ENCODE measurements at regions not wholly inside any gene's neighbourhood (a gene's known extent, or its start where the extent isn't known, plus 50 kb on each side); places are given as distances from the start of the nearest gene placed in this dataset.

DNA sequence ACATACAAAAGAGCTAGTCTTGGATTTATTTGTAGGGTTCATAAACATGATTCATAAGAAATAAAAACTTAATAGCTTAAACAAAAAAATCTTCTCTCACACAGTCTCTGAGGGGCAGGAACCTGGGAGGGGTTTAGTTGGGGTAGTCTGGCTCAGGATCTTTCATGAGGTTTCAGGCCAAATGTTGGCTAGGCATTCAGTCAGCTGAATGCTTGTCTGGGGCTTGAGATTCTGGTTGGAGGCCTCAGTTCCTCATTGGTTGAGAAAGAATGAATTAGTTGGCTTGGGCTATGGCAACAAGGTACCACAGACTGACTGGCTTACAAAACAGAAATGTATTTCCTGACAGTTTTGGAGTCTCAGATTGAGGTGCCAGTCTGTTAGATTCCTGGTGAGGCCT is 74.3 kb downstream of the ANKRD7 start:
- TF ChIP-seq, protein P1, sequence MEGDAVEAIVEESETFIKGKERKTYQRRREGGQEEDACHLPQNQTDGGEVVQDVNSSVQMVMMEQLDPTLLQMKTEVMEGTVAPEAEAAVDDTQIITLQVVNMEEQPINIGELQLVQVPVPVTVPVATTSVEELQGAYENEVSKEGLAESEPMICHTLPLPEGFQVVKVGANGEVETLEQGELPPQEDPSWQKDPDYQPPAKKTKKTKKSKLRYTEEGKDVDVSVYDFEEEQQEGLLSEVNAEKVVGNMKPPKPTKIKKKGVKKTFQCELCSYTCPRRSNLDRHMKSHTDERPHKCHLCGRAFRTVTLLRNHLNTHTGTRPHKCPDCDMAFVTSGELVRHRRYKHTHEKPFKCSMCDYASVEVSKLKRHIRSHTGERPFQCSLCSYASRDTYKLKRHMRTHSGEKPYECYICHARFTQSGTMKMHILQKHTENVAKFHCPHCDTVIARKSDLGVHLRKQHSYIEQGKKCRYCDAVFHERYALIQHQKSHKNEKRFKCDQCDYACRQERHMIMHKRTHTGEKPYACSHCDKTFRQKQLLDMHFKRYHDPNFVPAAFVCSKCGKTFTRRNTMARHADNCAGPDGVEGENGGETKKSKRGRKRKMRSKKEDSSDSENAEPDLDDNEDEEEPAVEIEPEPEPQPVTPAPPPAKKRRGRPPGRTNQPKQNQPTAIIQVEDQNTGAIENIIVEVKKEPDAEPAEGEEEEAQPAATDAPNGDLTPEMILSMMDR (conservative IDR thresholded peaks at IDR 0.05; ENCODE audit: low read length): no peak
- TF ChIP-seq EZH2phosphoT487 (IDR thresholded peaks at IDR 0.05; ENCODE audit: borderline replicate concordance): no peak
- Histone ChIP-seq H3K36me3 (ENCODE audit: insufficient read depth, low read length) (no peaks in the 10 kb centered on the region), H3F3A (ENCODE audit: low read depth) (no peaks in the 10 kb centered on the region), H3K4me2 (ENCODE audit: low read depth, low read length, poor library complexity, severe bottlenecking) (peak overlapping the region; percentile 1), H3K27me3 (ENCODE audit: insufficient read depth, low read length, poor library complexity, severe bottlenecking) (no peaks in the 10 kb centered on the region), H2AFZ (ENCODE audit: low read length) (peak overlapping the region; percentile 11; the same call in 1 of the 2 replicates), H3K9me3 (ENCODE audit: insufficient read depth, low read depth, low read length) (no peaks in the 10 kb centered on the region; the same call in 1 of the 2 replicates), H4K20me1 (ENCODE audit: insufficient read depth, low read length, poor library complexity, severe bottlenecking) (no peaks in the 10 kb centered on the region), H3K9me2 (replicated peaks; ENCODE audit: low read depth, low read length) (no peaks in the 10 kb centered on the region), H3K9ac (ENCODE audit: low read depth, low read length, poor library complexity, severe bottlenecking) (no peak overlapping the region), H3K79me2 (ENCODE audit: insufficient read depth, low read length) (no peaks in the 10 kb centered on the region), H3K4me1 (ENCODE audit: insufficient read depth, low read length, poor library complexity, severe bottlenecking) (peaks cover 14% of the 10 kb centered on the region), H3K4me3 (ENCODE audit: low read length, poor library complexity, severe bottlenecking) (no peak overlapping the region)

GRCh38 chr7:118300177-118300576 is 75.7 kb downstream of the ANKRD7 start:
- H3K9me2 ChIP-seq (replicated peaks; ENCODE audit: low read depth, low read length): no peaks in the 10 kb centered on the region
- no peaks in the 10 kb centered on the region for H4K20me1 ChIP-seq (ENCODE audit: insufficient read depth, low read length, poor library complexity, severe bottlenecking)
- no peak overlapping the region for H3K4me3 ChIP-seq (ENCODE audit: low read length, poor library complexity, severe bottlenecking)
- TF ChIP-seq, protein P1 (conservative IDR thresholded peaks at IDR 0.05; ENCODE audit: low read length): no peak
- no peak for TF ChIP-seq EZH2phosphoT487 (IDR thresholded peaks at IDR 0.05; ENCODE audit: borderline replicate concordance)
- no peak overlapping the region for H2AFZ ChIP-seq (ENCODE audit: low read length)
- H3K4me2 ChIP-seq (ENCODE audit: low read depth, low read length, poor library complexity, severe bottlenecking): no peak overlapping the region
- no peaks in the 10 kb centered on the region for H3K27me3 ChIP-seq (ENCODE audit: insufficient read depth, low read length, poor library complexity, severe bottlenecking)
- H3K9me3 ChIP-seq (ENCODE audit: insufficient read depth, low read depth, low read length): no peaks in the 10 kb centered on the region; the same call in 1 of the 2 replicates
- H3K79me2 ChIP-seq (ENCODE audit: insufficient read depth, low read length): no peaks in the 10 kb centered on the region
- peaks cover 21% of the 10 kb centered on the region for H3K4me1 ChIP-seq (ENCODE audit: insufficient read depth, low read length, poor library complexity, severe bottlenecking)
- H3F3A ChIP-seq (ENCODE audit: low read depth): no peaks in the 10 kb centered on the region
- no peaks in the 10 kb centered on the region for H3K36me3 ChIP-seq (ENCODE audit: insufficient read depth, low read length)
- no peak overlapping the region for H3K9ac ChIP-seq (ENCODE audit: low read depth, low read length, poor library complexity, severe bottlenecking)

DNA sequence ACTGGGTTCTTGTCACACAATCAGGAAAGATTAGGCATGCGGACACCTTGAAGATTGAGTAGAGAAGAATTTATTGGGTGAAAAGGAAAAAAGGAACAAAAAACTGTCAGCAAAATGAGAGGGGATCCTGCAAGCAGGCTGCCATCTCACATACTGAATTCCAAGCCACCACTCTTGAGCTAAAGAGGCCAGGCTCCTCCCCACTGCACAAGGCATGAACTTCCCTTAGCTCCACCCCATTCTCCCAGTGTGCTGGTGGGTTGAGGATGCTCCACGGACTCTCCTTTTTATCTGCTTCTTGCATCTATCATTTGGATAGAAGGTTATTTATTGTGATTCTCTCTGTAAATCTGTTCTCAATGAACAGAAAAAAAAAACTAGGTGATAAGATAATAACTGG is 79.6 kb downstream of the ANKRD7 start:
- Histone ChIP-seq H3K4me2 (ENCODE audit: low read depth, low read length, poor library complexity, severe bottlenecking) (no peak overlapping the region), H3K4me1 (ENCODE audit: insufficient read depth, low read length, poor library complexity, severe bottlenecking) (peaks cover 25% of the 10 kb centered on the region), H3K4me3 (ENCODE audit: low read length, poor library complexity, severe bottlenecking) (no peak overlapping the region), H4K20me1 (ENCODE audit: insufficient read depth, low read length, poor library complexity, severe bottlenecking) (no peaks in the 10 kb centered on the region), H2AFZ (ENCODE audit: low read length) (no peak overlapping the region), H3K27me3 (ENCODE audit: insufficient read depth, low read length, poor library complexity, severe bottlenecking) (no peaks in the 10 kb centered on the region), H3K9me3 (ENCODE audit: insufficient read depth, low read depth, low read length) (peaks cover 4% of the 10 kb centered on the region; the same call in 1 of the 2 replicates), H3K36me3 (ENCODE audit: insufficient read depth, low read length) (no peaks in the 10 kb centered on the region), H3K9me2 (replicated peaks; ENCODE audit: low read depth, low read length) (no peaks in the 10 kb centered on the region), H3K9ac (ENCODE audit: low read depth, low read length, poor library complexity, severe bottlenecking) (peak overlapping the region; percentile 30), H3F3A (ENCODE audit: low read depth) (no peaks in the 10 kb centered on the region), H3K79me2 (ENCODE audit: insufficient read depth, low read length) (no peaks in the 10 kb centered on the region)
- TF ChIP-seq EZH2phosphoT487 (IDR thresholded peaks at IDR 0.05; ENCODE audit: borderline replicate concordance): no peak
- TF ChIP-seq, protein P1 (conservative IDR thresholded peaks at IDR 0.05; ENCODE audit: low read length): no peak

Measured in Loucy (cell line).